Ovary (tissue), 7 donors: ENCODE measurements at regions not wholly inside any gene's neighbourhood (a gene's known extent, or its start where the extent isn't known, plus 50 kb on each side); places are given as distances from the start of the nearest gene placed in this dataset.

Experiments used
- DNase-seq, 5 donors: peaks; one replicate each; pipeline ENCODE4 v3.0.0-alpha.2; 2019 to 2020
- H3K27ac ChIP-seq, 2 donors: fragments of 200-600 bp; one replicate each; pipeline versions ENCODE4 v1.5.1 to v1.8.0; 2019 to 2022
- H3K27me3 ChIP-seq: fragments of 200-600 bp; one replicate; pipeline ENCODE4 v1.8.0; 2022
- H3K36me3 ChIP-seq: fragments of 200-600 bp; sonication (generic); one replicate; pipeline ENCODE4 v1.5.1; 2019
- H3K4me1 ChIP-seq: one replicate; pipeline ENCODE4 v1.8.1; 2013; ENCODE audit warnings: mild to moderate bottlenecking, moderate library complexity; ENCODE audit not compliant: insufficient read depth
- H3K4me3 ChIP-seq: fragments of 200-600 bp; sonication (generic); one replicate; pipeline ENCODE4 v1.5.1; 2017
- H3K9me3 ChIP-seq, 2 donors: fragments of 200-600 bp in 1 of 2; sonication (generic) in 1 of 2; one replicate each; pipeline versions ENCODE4 v1.5.1 to v1.8.1; 2013 to 2019; ENCODE audit warnings: mild to moderate bottlenecking in 1 of 2, moderate library complexity in 1 of 2
- CTCF ChIP-seq, 3 donors: fragments of 450-650 bp in 2 of 3; fragments of 200-600 bp in 1 of 3; IDR thresholded peaks; one replicate each; pipeline versions ENCODE4 v1.5.1 to v1.8.0; 2016 to 2022; ENCODE audit warnings: antibody characterized with exemption in 3 of 3, mild to moderate bottlenecking in 1 of 3
- EP300 ChIP-seq: sonication (generic); formaldehyde crosslinking; IDR thresholded peaks from one replicate; pipeline ENCODE4 v1.6.1; 2017; ENCODE audit warnings: antibody characterized with exemption
- POLR2A ChIP-seq: fragments of 450-650 bp; IDR thresholded peaks from one replicate; pipeline ENCODE4 v1.6.1; 2017; ENCODE audit warnings: antibody characterized with exemption, mild to moderate bottlenecking, moderate library complexity
- WGBS, 3 donors: extraction: QIAGEN DNeasy Blood & Tissue Kit in 1 of 3; methylation state at CpG; one replicate each; pipeline versions ENCODE4 v1.1.5 to v1.1.7; 2013 to 2017; 5-methylcytosine and 5-hydroxymethylcytosine counted together
- intact Hi-C, 4 donors: fragments of 100-400 bp; cut with DNase I; formaldehyde crosslinking; loops; one replicate each; pipeline versions ENCODE4 v1.11.0 to v1.15.1; 2022 to 2023
- donor health status: DM: no; HTN: no; CAD: no; lungs with moderate emphysema.
- donor health status: DM: no; HTN: no; CAD: no.
- donor health status: Bipolar disorder and iron deficiency.
- donor health status: DM: no; HTN: no; CAD: no.
- donor health status: DM: yes; HTN: yes; CAD: no.

- TF ChIP-seq CTCF (IDR thresholded peaks at IDR 0.05) (no peak), POLR2A (no peak), EP300 (no peak)
- WGBS, 3 donors = 77 to 79% (median 78%) methylated on average over 1 of the region's 1 CpG
- H3K27ac ChIP-seq = no peak overlapping the region
- intact Hi-C loops = loop anchor here in 1 of 4 donors (2.0 kb wide), 1 partner anchor 14 kb away; no protein-coding TSS in a partner anchor
- H3K27me3 ChIP-seq = no peaks in the 10 kb centered on the region
- no peaks in the 10 kb centered on the region for H3K4me1 ChIP-seq
- H3K4me3 ChIP-seq = no peak overlapping the region
- H3K36me3 ChIP-seq = no peaks in the 10 kb centered on the region
- no peaks in the 10 kb centered on the region for H3K9me3 ChIP-seq
- DNase-seq = no peak
Measured at GRCh38 chr3:191066669-191067068, 132.4 kb upstream of the OSTN start.

GRCh38 chr3:191065181-191065805 lies 133.7 kb upstream of the OSTN start:
- no peak overlapping the region for H3K27ac ChIP-seq
- H3K9me3 ChIP-seq = no peaks in the 10 kb centered on the region
- no peaks in the 10 kb centered on the region for H3K36me3 ChIP-seq
- H3K27me3 ChIP-seq = no peaks in the 10 kb centered on the region
- intact Hi-C loops = no loop called here
- no peak overlapping the region for H3K4me3 ChIP-seq
- TF ChIP-seq EP300 (no peak), CTCF (IDR thresholded peaks at IDR 0.05) (no peak), POLR2A (no peak)
- DNase-seq = no peak
- no peaks in the 10 kb centered on the region for H3K4me1 ChIP-seq
- 77 to 86% (median 78%) methylated on average over 6 of the region's 6 CpGs for WGBS, 3 donors

- Histone ChIP-seq H3K4me1 (no peaks in the 10 kb centered on the region), H3K36me3 (no peaks in the 10 kb centered on the region), H3K4me3 (no peak overlapping the region), H3K27me3 (no peaks in the 10 kb centered on the region), H3K27ac (no peak overlapping the region), H3K9me3 (no peaks in the 10 kb centered on the region)
- no peak for DNase-seq
- 10 to 21% (median 10%) methylated on average over 4 of the region's 4 CpGs for WGBS, 3 donors
- intact Hi-C loops = loop anchor here in 2 of 4 donors (10.0 kb wide), 2 partner anchors 166 to 336 kb away; no protein-coding TSS in a partner anchor
- TF ChIP-seq CTCF (IDR thresholded peaks at IDR 0.05) (peak; percentile 22 to 30 (median 27)), POLR2A (no peak), EP300 (no peak)
Measured at GRCh38 chr3:191051037-191051436, 148.0 kb upstream of the OSTN start.

GRCh38 chr3:191047930-191048329 lies 151.1 kb upstream of the OSTN start:
- Histone ChIP-seq H3K36me3 (no peaks in the 10 kb centered on the region), H3K27ac (no peak overlapping the region), H3K4me3 (no peak overlapping the region), H3K27me3 (no peaks in the 10 kb centered on the region), H3K4me1 (no peaks in the 10 kb centered on the region), H3K9me3 (no peaks in the 10 kb centered on the region)
- intact Hi-C loops = no loop called here
- no peak for TF ChIP-seq POLR2A
- TF ChIP-seq EP300 = no peak
- no peak for TF ChIP-seq CTCF (IDR thresholded peaks at IDR 0.05)
- DNase-seq = no peak
- WGBS, 3 donors = 73 to 76% (median 75%) methylated on average over 1 of the region's 1 CpG
